GM12878 (cell line): ENCODE measurements at regions not wholly inside any gene's neighbourhood (a gene's known extent, or its start where the extent isn't known, plus 50 kb on each side); places are given as distances from the start of the nearest gene placed in this dataset.
"Not testable (repeated sequence)": the region's sequence is repeated elsewhere in the genome, so short reads cannot be mapped to it uniquely, and the experiment has no call there.

ENCODE experiments used
- ATAC-seq: fragments of 200-7000 bp; cut with Tn5 transposase; 3 replicates; pipeline ENCODE4 v1.9.1; 2020; ENCODE audit warnings: mild to moderate bottlenecking, moderate library complexity
- BruUV-seq: library from RNA; stranded (reverse); fragments of 400-500 nt; replicated peaks from 2 replicates; lab custom pipeline; 2021; lab: Mats Ljungman, UMichigan
- CTCF ChIA-PET: fragments of 300-600 bp; sonication (Branson Sonifier 250); formaldehyde crosslinking; extraction: SDS; loops from one replicate; lab custom pipeline; 2021; ENCODE audit warnings: inconsistent platforms; lab: Yijun Ruan, JAX
- POLR2A ChIA-PET: fragments of 350-600 bp; formaldehyde crosslinking; extraction: SDS; loops from one replicate; lab custom pipeline; 2021; ENCODE audit warnings: inconsistent platforms; lab: Charles Lee
- RAD21 ChIA-PET: fragments of 300-600 bp; sonication (Branson Sonifier 250); formaldehyde crosslinking; loops from one replicate; lab custom pipeline; 2023; ENCODE audit warnings: antibody characterized with exemption; ENCODE audit not compliant: unreplicated experiment; lab: Charles Lee
- SMC1A ChIA-PET: fragments of 300-600 bp; sonication (Branson Sonifier 250); formaldehyde crosslinking; loops from one replicate; lab custom pipeline; 2023; ENCODE audit not compliant: unreplicated experiment, uncharacterized antibody; lab: Charles Lee
- DNase-seq: peaks from one replicate; pipeline ENCODE4 v3.0.0-alpha.2; 2011; ENCODE audit warnings: low read depth, low spot score
- FAIRE-seq: peaks from 3 replicates; lab custom pipeline; 2011; peaks lifted over from hg19 to GRCh38; lab: Jason Lieb, UNC
- H2AFZ ChIP-seq: 2 replicates; pipeline ENCODE4 v1.6.0; 2011; ENCODE audit warnings: low read depth, low read length, control low read depth; ENCODE audit not compliant: control insufficient read depth
- H3K27ac ChIP-seq: 2 replicates; pipeline ENCODE4 v1.5.1; 2011; ENCODE audit warnings: control low read depth; ENCODE audit not compliant: control insufficient read depth, insufficient read depth
- H3K27me3 ChIP-seq, 2 experiments: replicated peaks in 1 of 2; 2 replicates each; pipeline versions ENCODE4 v1.6.0 to v1.6.1; 2011; ENCODE audit warnings: low read length in 1 of 2; ENCODE audit not compliant: control insufficient read depth in 2 of 2, insufficient read depth in 2 of 2
- H3K36me3 ChIP-seq, 2 experiments: 2 replicates each; pipeline ENCODE4 v1.5.1; 2011; ENCODE audit warnings: low read length in 1 of 2; ENCODE audit not compliant: control insufficient read depth in 2 of 2, insufficient read depth in 2 of 2
- H3K4me1 ChIP-seq: 2 replicates; pipeline ENCODE4 v1.6.1; 2011; ENCODE audit warnings: mild to moderate bottlenecking, low read length, moderate library complexity, mixed read lengths; ENCODE audit not compliant: control insufficient read depth, insufficient read depth
- H3K4me2 ChIP-seq: 2 replicates; pipeline ENCODE4 v1.6.0; 2011; ENCODE audit warnings: control low read depth; ENCODE audit not compliant: control insufficient read depth, insufficient read depth
- H3K4me3 ChIP-seq: fragments of 200-600 bp; sonication (generic); 2 replicates; pipeline ENCODE4 v1.5.1; 2016
- H3K79me2 ChIP-seq: 2 replicates; pipeline ENCODE4 v1.6.0; 2011; ENCODE audit warnings: low read length; ENCODE audit not compliant: control insufficient read depth, insufficient read depth
- H3K9ac ChIP-seq: 2 replicates; pipeline ENCODE4 v1.8.0; 2011; ENCODE audit warnings: low read length, control low read depth, mixed read lengths; ENCODE audit not compliant: control insufficient read depth, insufficient read depth
- H3K9me3 ChIP-seq: replicated peaks from 3 replicates; pipeline ENCODE4 v1.5.1; 2011; ENCODE audit warnings: mild to moderate bottlenecking, low read length; ENCODE audit not compliant: control insufficient read depth, insufficient read depth
- H4K20me1 ChIP-seq: 2 replicates; pipeline ENCODE4 v1.6.0; 2011; ENCODE audit not compliant: control insufficient read depth, insufficient read depth
- ASH2L ChIP-seq: fragments of 300-600, 200-600 bp; sonication (generic); IDR thresholded peaks from 2 replicates; pipeline ENCODE4 v1.6.1; 2017; ENCODE audit warnings: low read depth, mild to moderate bottlenecking, borderline replicate concordance
- BCL11A ChIP-seq: IDR thresholded peaks from 2 replicates; pipeline ENCODE4 v1.6.1; 2011; ENCODE audit warnings: low read depth, low read length
- E2F4 ChIP-seq: IDR thresholded peaks from 2 replicates; pipeline ENCODE4 v1.6.1; 2012; ENCODE audit warnings: low read depth, low read length, improper control_type of control experiment
- EGR1 ChIP-seq, 2 experiments: IDR thresholded peaks; 1 replicate in 1 of 2; 2 replicates in 1 of 2; pipeline ENCODE4 v1.6.1; 2011 to 2012; ENCODE audit warnings: low read depth in 2 of 2, low read length in 2 of 2, borderline replicate concordance in 1 of 2, mild to moderate bottlenecking in 1 of 2, moderate library complexity in 1 of 2
- EP300 ChIP-seq, 2 experiments: fragments of 150-350 bp in 1 of 2; IDR thresholded peaks; 2 replicates each; pipeline ENCODE4 v1.6.1; 2011 to 2012; ENCODE audit warnings: low read depth in 2 of 2, low read length in 2 of 2, borderline replicate concordance in 1 of 2, improper control_type of control experiment in 1 of 2, inconsistent platforms in 1 of 2; ENCODE audit not compliant: control insufficient read depth in 1 of 2
- ETV6 ChIP-seq, 2 experiments: fragments of 450-650 bp in 1 of 2; IDR thresholded peaks in 1 of 2; conservative IDR thresholded peaks in 1 of 2; 2 replicates each; pipeline ENCODE4 v1.6.1; 2014; ENCODE audit warnings: antibody characterized with exemption in 1 of 2, borderline replicate concordance in 1 of 2, low read depth in 1 of 2, mild to moderate bottlenecking in 1 of 2, moderate library complexity in 1 of 2
- KAT2A ChIP-seq: conservative IDR thresholded peaks from 2 replicates; pipeline ENCODE4 v1.6.1; 2011; ENCODE audit warnings: low read depth, low read length; ENCODE audit not compliant: control insufficient read depth
- KDM1A ChIP-seq: fragments of 200-600 bp; sonication (generic); IDR thresholded peaks from 2 replicates; pipeline ENCODE4 v1.6.1; 2016; ENCODE audit warnings: borderline replicate concordance
- NR2F1 ChIP-seq: fragments of 450-650 bp; conservative IDR thresholded peaks from 2 replicates; pipeline ENCODE4 v1.6.1; 2017; ENCODE audit warnings: mild to moderate bottlenecking
- SRF ChIP-seq, 2 experiments: IDR thresholded peaks; 2 replicates each; pipeline ENCODE4 v1.6.1; 2011; ENCODE audit warnings: low read depth in 2 of 2, low read length in 2 of 2, mild to moderate bottlenecking in 1 of 2, moderate library complexity in 1 of 2
- TCF12 ChIP-seq: IDR thresholded peaks from 2 replicates; pipeline ENCODE4 v1.6.1; 2011; ENCODE audit warnings: low read depth, mild to moderate bottlenecking, low read length
- WGBS: methylation state at CpG from one replicate; pipeline ENCODE4 v1.1.6; 2016; ENCODE audit warnings: low lambda C conversion rate; ENCODE audit not compliant: insufficient replicate concordance, insufficient coverage; ENCODE audit errors: missing lambda C conversion rate; 5-methylcytosine and 5-hydroxymethylcytosine counted together
- in situ Hi-C: fragments of 300-500 bp; cut with MboI; formaldehyde crosslinking; loops from 9 replicates; pipeline ENCODE4 v1.14.3; 2018; ENCODE audit warnings: mixed read lengths
- intact Hi-C: fragments of 100-400 bp; cut with micrococcal nuclease; formaldehyde crosslinking; loops from one replicate; pipeline ENCODE4 v1.14.2; 2022; ENCODE audit not compliant: unreplicated experiment

- no peak for ATAC-seq
- BruUV-seq, result no TSS peak
- RAD21 ChIA-PET, result no interaction called here
Observed at GRCh38 chr10:128191847-128192246, 65.6 kb upstream of the MKI67 start.

GRCh38 chr10:128201826-128202225 is 75.6 kb upstream of the MKI67 start:
- not testable (repeated sequence) for ATAC-seq, FAIRE-seq

More at GRCh38 chr10:128191847-128192246, 65.6 kb upstream of the MKI67 start:
- ChIA-PET SMC1A (interaction anchor here (0.8 kb wide), 1 partner anchor 13 kb away, joined by 3 read pairs; no protein-coding TSS in a partner anchor), POLR2A (no interaction called here), CTCF (no interaction called here)
- no peak overlapping the region for H3K9ac ChIP-seq
- no peaks in the 10 kb centered on the region for H3K9me3 ChIP-seq
- H3K36me3 ChIP-seq, result no peaks in the 10 kb centered on the region
- WGBS, result 31% methylated on average over 5 of the region's 5 CpGs
- H3K4me2 ChIP-seq, result no peak overlapping the region
- no peak overlapping the region for H2AFZ ChIP-seq
- H4K20me1 ChIP-seq, result no peaks in the 10 kb centered on the region
- intact Hi-C loops, result no loop called here
- H3K79me2 ChIP-seq, result no peaks in the 10 kb centered on the region
- TF ChIP-seq EGR1 (IDR thresholded peaks at IDR 0.05; ENCODE audit: borderline replicate concordance in 1 of 2, low read depth in 2 of 2, low read length in 2 of 2), result no peak
- TF ChIP-seq E2F4, result no peak
- no peak for TF ChIP-seq ASH2L
- no peak for TF ChIP-seq TCF12
- no peak for TF ChIP-seq EP300 (IDR thresholded peaks at IDR 0.05; ENCODE audit: borderline replicate concordance in 1 of 2, control insufficient read depth in 1 of 2, low read depth in 2 of 2, low read length in 2 of 2)
- no peak for TF ChIP-seq KAT2A
- TF ChIP-seq NR2F1, result no peak
- TF ChIP-seq BCL11A, result no peak
- TF ChIP-seq SRF (IDR thresholded peaks at IDR 0.05; ENCODE audit: low read depth in 2 of 2, low read length in 2 of 2), result no peak
- no peak for TF ChIP-seq ETV6 (conservative IDR thresholded peaks at IDR 0.05 in 1 of 2, IDR thresholded peaks at IDR 0.05 in 1 of 2; ENCODE audit: borderline replicate concordance in 1 of 2, low read depth in 1 of 2)
- TF ChIP-seq KDM1A, result no peak
- in situ Hi-C loops, result no loop called here
- no peaks in the 10 kb centered on the region for H3K4me1 ChIP-seq
- no peak overlapping the region for H3K27ac ChIP-seq
- no peak for DNase-seq
- no peak overlapping the region for H3K4me3 ChIP-seq
- no peaks in the 10 kb centered on the region; a peak in 1 of 4 replicates for H3K27me3 ChIP-seq
- FAIRE-seq, result no peak

More at GRCh38 chr10:128201826-128202225, 75.6 kb upstream of the MKI67 start:
- in situ Hi-C loops, H3K27me3 ChIP-seq, BruUV-seq, H3K4me3 ChIP-seq, H3K4me1 ChIP-seq, H3K9me3 ChIP-seq, CTCF ChIA-PET, H3K4me2 ChIP-seq, POLR2A ChIA-PET, H3K27ac ChIP-seq, intact Hi-C loops, DNase-seq, H4K20me1 ChIP-seq, H3K79me2 ChIP-seq, H2AFZ ChIP-seq, SMC1A ChIA-PET, H3K36me3 ChIP-seq, RAD21 ChIA-PET, H3K9ac ChIP-seq: not testable (repeated sequence)
- WGBS, result 37% methylated on average over 2 of the region's 2 CpGs
